AML-193 (cell line): ENCODE measurements at regions not wholly inside any gene's neighbourhood (a gene's known extent, or its start where the extent isn't known, plus 50 kb on each side); places are given as distances from the start of the nearest gene placed in this dataset.

Source experiments
- DNase-seq, 2 experiments: peaks; one replicate each; lab custom pipeline; 2025; lab: John Stamatoyannopoulos, UW

DNA sequence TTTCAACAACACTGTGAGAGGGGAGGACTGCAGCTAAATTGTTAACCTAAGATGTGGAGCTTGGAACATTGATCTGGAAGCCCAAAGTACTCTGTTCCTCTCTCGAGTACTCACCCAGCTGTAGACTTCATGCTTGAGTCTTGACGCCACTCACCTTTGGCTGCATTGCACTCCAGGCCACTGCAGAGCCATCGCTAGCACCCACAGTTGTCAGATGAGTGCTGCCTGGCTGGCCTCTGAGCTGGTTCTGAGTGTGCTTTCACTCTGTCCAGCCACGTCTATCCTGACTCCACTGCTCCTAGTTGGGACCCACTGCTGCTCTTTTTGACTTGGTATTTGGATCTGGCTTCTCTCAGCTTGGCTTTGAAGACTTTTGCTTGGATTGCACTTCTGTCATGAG, 552.1 kb downstream of the DCDC2C start:
- no peak for DNase-seq

DNA sequence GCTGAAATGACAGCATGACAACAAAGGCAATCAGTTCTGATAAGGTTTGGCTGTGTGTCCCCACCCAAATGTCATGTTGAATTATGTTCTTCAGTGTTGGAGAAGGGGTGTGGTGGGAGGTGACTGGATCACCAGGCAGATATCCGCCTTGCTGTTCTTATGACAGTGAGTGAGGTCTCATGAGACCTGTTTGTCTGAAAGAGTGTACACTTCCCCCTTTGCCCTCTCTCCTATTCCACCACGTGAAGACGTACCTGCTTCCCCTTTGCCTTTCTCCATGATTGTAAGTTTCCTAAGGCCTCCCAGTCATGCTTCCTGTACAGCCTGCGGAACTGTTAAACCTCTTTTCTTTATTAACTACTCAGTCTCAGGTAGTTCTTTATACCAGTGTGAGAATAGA, 553.0 kb downstream of the DCDC2C start:
- DNase-seq: no peak

DNA sequence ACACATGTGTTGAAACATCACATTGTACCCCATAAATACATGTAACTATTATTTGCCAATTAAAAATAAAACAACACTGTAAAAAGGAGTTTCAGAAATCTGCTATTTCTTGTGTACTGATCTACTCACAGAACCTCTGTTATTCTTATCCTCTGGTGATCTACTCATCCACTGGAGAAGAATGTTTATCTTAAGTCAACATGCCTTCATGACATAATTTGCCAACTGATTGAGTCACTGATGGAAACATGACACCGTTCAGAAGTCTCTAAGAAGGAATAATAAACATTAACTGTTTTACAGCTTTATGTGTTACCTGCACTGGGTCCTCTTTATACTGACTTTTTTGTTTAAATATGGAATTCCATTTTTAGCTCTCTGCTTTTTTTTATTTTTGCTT, 555.2 kb downstream of the DCDC2C start:
- DNase-seq: no peak

DNA sequence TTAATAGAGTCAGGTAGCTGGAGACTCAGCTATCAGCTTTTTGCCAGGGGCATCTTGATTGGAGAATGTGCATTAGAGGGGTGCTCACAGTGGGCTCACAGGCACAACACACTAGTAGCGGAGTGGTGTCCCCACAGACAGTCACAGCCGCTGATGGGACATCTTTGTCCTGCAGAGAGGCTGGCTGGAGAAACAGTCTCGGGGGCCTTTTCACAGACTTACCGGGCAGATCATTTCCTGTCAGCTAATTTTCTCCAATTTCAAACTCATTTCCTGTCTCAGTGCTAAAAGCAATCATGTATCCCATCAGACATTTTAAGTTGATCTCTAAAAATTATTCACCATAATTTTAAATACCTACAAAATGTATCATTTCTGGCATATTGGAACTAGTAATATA, 562.6 kb downstream of the DCDC2C start:
- DNase-seq: no peak

DNA sequence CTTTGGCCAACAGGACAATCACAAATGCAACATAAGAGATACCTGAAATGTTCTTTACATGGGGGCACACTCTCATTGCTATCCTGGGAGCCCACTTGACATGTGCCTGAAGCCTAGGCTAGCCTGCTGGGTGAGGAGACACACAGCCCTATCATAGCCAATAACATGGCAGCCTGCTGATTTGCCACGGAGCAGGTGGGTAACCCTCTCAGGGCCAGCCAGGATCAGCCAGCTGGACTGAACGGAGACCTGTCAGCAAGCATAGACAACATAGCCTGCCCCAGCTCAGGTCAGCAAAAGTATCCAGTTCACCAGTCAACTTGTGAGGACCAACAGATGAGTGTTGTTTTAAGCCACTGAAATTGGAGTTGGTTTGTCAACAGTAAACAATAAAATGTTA, 566.5 kb downstream of the DCDC2C start:
- no peak for DNase-seq

DNA sequence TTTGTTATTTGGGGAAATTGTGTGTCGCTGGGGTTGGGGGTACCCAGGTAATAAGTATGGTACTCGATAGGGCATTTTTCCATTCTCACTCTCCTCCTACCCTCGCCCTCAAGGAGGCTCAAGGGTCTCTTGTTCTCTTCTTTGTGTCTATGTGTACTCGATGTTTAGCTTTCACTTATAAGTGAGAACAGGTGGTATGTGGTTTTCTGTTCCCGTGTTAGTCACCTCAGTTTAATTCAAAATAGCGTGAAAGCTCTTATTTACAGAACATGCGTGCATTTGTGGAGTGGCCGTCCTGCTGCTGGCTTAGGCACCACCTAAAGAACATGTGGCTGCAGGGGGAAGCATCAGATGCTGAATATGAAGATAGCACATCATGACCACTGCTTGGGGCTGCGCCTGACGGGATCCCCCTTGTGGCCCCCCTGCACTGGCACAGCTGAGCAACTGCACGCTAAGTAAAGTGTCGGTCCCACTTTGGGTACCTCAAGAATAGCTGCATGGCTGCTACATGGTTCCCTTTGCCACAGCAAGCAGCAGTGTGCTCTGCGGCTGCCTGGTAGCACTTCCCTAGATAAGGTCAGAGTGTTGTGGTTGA, 569.0 kb downstream of the DCDC2C start:
- no peak for DNase-seq

DNA sequence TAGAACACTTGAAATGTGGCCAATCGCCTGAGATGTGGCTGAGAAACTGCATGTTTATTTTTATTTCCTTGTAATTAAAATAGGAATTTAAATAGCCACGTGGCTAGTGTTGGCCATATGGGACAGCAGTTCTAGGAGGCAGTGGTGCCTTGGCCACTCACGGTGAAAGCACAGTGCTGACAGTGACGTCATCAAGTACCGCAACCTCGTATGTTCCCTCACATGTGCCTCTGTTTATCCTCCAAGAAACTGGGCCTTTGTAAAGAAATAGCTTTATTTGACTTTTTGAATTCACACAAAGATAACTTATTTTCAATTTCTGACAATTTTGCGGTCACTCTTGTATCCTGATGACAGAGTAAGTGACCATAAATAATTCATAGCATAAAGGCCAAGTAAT, 575.0 kb downstream of the DCDC2C start:
- DNase-seq: no peak

DNA sequence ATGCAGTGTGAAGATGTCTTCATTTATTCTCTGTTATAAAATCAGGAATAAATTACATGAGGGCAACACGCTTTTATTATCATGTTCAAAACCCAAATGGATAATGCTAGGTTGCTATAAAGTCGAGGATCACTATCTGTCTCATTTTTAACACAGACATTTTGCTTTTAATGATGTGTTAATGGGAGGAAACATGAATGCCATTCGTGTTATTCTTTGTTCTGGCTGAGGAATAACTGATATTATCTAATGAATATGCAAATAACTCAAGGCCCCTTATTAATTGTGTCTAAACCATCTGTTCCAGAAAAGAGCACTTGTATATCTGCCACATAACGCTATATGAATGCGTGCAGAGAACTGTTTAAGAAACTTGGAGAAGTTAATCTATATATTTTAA, 576.1 kb downstream of the DCDC2C start:
- DNase-seq: no peak

DNA sequence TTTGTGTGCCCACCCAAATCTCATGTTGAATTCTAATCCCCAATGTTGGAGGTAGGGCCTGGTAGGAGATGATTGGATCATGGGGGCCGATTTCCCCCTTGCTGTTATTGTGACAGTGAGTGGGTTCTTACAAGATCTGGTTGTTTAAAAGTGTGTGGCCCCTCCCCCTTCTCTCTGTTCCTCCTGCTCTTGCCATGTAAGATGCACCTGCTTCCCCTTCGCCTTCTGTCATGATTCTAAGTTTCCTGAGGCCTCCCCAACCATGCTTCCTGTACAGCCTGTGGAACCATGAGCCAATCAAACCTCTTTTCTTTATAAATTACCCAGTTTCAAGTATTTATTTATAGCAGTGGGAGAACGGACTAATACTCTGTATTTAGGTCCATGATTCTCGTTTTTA, 588.1 kb downstream of the DCDC2C start:
- DNase-seq: no peak

DNA sequence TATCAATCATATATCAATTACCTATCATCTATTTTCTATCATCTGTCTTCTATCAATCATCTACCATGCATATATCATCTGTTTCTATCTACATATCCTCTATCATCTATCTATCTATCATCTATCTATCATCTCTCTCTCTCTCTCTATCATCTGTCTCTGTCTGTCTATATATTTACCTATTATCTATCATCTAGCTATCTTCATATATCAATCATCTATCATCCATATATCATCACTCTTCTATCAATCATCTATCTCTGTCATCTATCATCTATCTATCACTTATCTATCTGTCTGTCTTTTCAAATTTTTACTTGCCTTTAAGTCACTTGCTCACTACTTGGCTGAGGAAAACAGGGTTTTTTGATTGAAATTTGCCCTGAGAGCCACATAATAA, 592.3 kb downstream of the DCDC2C start:
- DNase-seq: no peak

DNA sequence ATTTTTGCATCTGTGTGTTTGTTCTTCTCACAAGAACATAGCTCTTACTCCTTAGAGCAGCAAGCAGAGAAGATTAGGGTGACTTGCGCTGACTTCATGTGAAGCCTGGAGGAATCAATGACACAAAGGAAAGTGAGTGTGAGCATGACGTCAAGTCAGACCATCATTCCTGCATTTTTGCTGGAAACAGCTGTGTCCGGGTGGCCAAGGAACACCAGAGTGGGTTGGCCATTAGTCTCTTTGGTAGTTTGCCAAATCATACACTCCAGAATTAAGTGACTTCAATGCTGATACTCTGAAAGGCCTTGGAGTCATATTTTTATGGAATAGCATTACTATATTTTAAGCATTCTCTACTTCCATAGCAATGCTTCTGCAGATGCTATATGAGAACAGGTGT, 597.2 kb downstream of the DCDC2C start:
- no peak for DNase-seq

DNA sequence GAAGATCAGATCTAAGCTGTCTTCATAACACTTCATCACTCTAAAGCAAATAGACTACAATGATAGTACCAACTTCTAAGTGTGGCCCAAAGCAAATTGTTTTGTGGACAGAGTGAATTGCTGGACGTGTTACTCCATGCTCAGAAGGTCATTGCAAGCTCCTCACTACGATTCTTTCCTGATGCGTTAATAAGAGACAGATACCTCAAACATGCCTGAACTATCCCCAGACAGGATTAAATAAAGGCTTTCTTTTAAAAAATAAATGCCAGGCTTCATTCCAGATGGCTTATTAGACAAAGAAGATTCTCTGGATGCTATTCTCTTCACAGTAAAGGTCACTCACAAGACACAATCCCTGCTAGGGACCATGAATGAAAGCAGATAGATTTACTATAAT, 621.2 kb downstream of the DCDC2C start:
- no peak for DNase-seq

DNA sequence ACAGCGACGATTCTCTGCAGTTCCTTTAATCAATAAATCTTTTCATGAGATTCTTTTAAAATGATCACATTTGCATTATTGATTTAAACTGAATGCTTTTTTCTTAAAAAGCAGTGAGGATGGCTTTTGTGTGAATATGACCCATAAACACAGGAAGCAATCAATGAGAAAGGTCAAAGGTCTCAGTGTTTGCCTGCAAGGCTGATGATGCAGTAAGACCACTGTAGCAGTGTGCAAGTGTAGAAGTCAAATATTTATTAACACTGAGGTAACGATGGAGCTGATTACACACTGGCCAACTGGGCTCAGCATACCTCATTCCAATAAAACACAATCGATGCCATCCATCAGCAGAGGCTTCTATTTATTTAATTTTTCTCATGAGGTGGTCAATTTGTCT, 633.5 kb downstream of the DCDC2C start:
- DNase-seq: no peak

DNA sequence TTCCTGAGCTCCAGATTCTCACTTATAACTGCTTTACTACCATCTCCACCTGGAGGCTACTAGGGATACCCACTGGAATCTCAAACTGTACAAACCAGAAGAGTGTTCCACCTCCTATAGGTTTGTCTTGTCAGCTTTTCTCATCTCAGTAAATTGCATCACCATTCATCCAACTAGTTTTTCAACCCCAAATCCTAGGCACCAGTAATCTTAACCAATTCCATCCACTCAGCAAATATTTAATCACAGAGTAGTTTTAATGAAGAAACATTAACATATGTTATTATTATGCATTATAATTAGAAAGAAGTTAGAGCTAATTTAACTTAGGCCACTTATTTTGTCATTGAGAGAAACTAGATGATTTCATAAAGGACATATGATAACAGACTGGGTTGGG, 635.0 kb downstream of the DCDC2C start:
- no peak for DNase-seq

DNA sequence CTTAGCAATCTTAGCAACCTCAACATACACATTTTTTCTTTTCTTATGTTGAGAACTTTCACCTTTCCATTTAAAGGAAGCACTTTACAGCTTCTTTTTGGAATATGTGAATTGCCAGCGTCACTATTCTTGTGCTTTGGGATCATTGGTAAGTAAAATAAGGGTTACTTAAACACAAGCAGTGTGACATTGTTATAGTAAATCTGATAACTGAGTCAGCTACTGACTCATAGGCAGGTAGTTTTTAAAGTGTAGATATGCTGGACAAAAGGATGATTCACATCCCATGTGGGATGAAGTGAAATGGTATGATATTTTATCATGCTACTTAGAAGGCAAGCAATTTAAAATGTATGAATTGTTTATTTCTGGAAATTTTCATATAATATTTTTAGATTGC, 637.2 kb downstream of the DCDC2C start:
- DNase-seq: no peak

DNA sequence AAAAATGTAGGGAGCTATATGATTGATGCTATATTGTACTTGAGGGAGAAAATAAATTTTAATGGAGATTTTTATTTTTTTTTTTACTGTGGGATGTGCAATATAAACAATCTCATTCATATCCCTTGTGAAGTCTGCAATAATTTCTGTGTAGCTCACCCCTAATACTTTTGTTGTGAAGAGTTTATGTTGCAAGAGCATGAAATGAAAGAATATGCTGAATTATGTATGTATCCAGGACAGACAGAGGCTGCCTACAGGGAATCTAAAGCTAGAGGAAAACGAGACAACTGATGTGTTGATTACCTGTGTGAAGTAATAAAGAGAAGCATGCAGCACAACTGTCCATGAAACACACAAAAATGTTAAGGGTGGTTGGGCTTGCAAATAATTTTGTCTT, 643.3 kb downstream of the DCDC2C start:
- no peak for DNase-seq

DNA sequence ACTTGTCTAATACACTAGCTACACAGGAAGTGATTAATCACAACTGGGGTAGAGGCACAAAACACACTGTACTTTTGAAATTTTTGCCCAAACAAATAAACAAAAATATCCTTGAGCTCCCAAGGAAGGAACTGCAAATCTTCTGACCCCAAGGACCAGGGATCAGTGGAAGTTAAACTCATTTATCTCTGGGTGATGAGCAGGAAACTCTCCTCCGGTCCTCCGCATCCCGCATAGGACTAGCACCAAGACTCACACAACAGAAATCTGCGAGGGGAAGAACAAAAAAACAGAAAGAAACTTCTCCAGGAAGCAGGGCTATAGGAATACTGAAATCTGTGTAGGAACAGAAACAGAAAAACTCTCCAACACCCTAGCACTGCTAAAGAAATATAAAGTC, 650.3 kb downstream of the DCDC2C start:
- DNase-seq: no peak

DNA sequence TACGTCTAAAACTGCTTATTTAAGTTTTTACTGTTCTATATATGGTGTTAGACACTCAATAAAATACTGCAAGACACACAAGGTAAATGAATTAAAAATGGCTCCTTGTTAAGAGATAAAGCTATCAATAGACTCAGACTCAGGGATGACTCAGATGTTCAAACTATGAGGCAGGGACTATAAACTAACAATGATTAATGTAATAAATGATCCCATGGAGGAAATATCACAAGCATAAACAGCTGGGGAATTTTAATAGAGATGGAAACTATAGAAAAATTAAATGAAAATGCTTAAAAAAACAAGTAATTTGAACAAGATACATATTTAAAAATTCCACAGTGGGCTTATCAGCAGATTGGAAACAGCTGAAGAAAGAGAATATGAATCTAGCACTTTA, 650.8 kb downstream of the DCDC2C start:
- no peak for DNase-seq

DNA sequence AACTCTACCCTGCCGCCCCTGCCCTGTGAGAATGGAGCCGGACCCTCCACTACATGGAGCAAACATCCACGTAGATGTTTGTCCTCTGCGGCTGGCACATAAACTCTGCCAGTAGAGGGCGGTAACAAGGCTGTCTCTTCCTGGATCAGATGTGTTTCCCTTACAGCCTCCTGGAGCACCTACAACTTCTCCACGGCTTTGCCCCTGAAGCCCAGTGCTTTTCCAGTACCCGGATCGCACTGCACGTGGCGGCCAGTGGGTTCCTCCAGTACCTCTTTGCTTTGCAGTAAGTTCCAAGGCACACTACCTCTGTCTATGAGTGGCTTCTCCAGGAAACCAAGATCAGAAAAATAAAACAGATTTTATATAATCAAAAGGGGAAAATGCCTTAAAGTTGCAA, 651.3 kb downstream of the DCDC2C start:
- peak; percentile 2 to 34 for DNase-seq

DNA sequence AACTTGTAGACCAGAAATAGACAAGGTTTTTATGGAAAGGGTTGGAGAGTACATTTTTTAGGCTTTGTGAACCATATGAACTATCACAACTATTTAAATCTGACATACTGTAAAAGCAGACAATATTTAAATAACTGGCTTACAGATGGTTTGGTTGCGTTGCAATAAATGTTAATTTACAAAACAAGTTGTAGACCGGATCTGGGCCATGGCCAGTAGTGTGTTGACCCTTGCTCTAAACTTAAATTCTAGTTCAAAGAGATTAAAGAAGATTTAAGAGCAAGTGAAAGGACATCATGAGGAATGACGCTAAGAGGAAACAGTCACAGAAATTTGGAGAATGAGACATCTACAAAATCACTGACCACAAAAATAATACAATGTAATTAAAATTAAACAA, 652.7 kb downstream of the DCDC2C start:
- no peak for DNase-seq

DNA sequence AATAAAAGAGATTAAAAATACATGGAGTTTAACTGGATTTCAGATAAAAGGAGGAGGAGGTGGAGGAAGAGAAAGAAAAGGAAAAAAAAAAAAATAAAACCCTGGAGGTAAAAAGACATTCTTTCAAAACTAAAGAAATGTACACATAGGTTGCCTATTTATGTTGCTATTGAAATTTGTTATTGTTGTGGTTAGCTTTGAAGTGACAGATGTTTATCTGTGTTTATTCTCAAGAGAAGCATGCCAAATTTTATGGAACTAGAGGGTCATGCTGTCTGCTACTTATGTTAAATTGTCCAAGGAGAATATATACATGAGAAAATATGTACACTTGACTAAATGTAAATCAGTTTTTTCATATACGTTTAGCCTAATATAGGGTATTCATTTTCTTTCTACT, 653.2 kb downstream of the DCDC2C start:
- DNase-seq: no peak

DNA sequence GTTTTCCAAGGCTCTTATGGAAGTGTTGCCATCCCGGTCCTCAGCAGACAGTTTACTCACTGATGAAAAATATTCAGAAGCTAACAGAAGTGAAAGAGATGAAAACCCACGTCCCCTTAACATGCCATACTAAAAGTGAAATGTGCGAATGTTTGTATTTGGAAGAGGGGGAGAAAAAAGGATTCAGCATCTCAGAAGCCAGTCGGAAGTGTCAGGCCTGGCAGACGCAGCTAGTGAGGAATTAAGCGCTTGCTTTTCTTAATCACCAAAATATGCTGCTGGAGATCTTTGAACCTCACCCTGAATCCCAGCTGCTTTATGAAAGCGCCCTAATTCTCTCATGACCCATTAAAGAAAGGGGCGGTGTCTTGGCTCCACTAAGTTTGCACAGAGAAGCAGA, 653.7 kb downstream of the DCDC2C start:
- no peak for DNase-seq

DNA sequence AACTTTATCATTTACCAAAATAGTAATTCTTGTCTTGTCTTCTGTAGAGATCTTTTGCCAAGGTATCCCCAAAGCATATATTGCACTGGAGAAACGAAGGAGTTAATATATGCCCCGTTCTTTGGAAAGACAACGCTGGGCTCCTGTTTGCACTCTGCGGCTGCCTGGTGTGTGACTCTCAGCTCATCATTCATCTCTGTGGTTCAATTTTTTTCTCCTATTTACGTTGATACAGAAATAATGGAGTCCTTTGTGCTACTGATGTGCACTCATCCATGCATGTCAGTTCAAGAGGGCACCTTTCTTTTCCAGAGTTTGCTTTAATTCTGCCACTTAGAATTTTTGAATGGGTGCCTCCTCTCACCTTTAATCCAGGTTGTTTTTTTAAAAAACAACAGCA, 655.5 kb downstream of the DCDC2C start:
- DNase-seq: no peak

DNA sequence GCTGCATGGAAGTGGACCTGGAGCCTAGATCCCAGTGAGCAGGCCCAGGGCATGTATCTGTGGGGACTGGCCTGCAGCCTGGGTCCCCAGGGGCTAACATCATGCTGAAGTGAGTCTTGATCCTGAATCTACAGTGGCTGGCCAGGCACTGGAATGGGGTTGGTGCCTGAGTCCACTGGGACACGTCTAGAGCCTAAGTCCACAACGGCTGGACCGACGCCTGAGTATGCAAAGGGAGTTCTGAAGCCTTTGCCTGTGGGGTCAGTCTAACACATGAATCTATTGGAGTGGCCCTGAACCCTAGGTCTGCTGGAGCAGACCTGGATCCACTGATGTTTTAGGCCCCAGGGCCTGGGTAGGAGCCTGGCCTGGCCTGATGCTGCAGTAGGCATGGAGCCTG, 665.5 kb downstream of the DCDC2C start:
- DNase-seq: no peak

DNA sequence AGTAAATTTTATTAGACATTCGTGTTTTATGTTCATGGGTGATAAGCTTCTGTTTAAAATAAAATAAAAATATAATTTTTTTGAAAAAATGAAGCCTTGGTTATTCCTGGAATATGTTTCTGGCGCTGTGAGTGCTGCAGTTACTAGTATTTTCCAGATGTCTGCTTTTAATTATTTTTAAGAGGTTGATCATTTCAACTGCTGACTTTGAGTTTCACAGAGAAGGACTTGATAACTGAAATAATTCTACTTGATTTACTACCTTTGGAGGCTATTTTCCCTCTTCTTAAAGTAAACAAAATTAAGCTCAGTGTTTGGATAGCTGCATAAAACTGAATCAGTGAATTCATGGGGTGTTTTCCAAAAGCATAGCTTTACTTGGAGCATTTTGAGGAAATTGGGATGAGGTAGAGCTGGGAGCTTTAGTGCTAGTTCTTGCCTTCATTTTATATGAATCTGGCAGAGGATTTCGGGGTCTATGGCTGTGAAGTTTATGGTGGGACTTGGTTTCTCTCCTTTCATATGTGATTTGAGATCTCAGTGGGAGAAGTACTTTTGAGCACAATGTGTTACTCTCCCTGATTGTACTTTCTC, 666.5 kb downstream of the DCDC2C start:
- no peak for DNase-seq
